ENCODE measurements at regions not wholly inside any gene's neighbourhood (a gene's known extent, or its start where the extent isn't known, plus 50 kb on each side); places are given as distances from the start of the nearest gene placed in this dataset.

- no peak for TF ChIP-seq CTCF (IDR thresholded peaks at IDR 0.05; ENCODE audit: unreplicated experiment)
- Mint-ChIP-seq H3K27me3 (ENCODE audit: low read depth) (no peaks in the 10 kb centered on the region), H3K4me1 (peaks cover 48% of the 10 kb centered on the region), H3K36me3 (no peaks in the 10 kb centered on the region), H3K27ac (peak overlapping the region; percentile 73), H3K4me3 (peak overlapping the region; percentile 32), H3K9me3 (no peaks in the 10 kb centered on the region)
- peak; percentile 27 to 58 for DNase-seq (ENCODE audit: low spot score in 2 of 2, unreplicated experiment in 2 of 2)
These were observed 152.6 kb upstream of the MSX2 start for GRCh38 chr5:174571662-174572397.

- H3K4me1 Mint-ChIP-seq, result peaks cover 48% of the 10 kb centered on the region
- TF ChIP-seq CTCF (IDR thresholded peaks at IDR 0.05; ENCODE audit: unreplicated experiment), result no peak
- no peak for DNase-seq (ENCODE audit: low spot score in 2 of 2, unreplicated experiment in 2 of 2)
- H3K4me3 Mint-ChIP-seq, result no peak overlapping the region
- no peaks in the 10 kb centered on the region for H3K27me3 Mint-ChIP-seq (ENCODE audit: low read depth)
- no peaks in the 10 kb centered on the region for H3K36me3 Mint-ChIP-seq
- no peaks in the 10 kb centered on the region for H3K9me3 Mint-ChIP-seq
- H3K27ac Mint-ChIP-seq, result peak overlapping the region; percentile 73
These were observed 151.8 kb upstream of the MSX2 start for GRCh38 chr5:174572591-174572990.

GRCh38 chr5:174573221-174573994 is 151.0 kb upstream of the MSX2 start:
- H3K9me3 Mint-ChIP-seq, result no peaks in the 10 kb centered on the region
- no peaks in the 10 kb centered on the region for H3K36me3 Mint-ChIP-seq
- H3K27me3 Mint-ChIP-seq (ENCODE audit: low read depth), result no peaks in the 10 kb centered on the region
- peaks cover 48% of the 10 kb centered on the region for H3K4me1 Mint-ChIP-seq
- peak overlapping the region; percentile 2 for H3K4me3 Mint-ChIP-seq
- peak overlapping the region; percentile 73 for H3K27ac Mint-ChIP-seq
- no peak for DNase-seq (ENCODE audit: low spot score in 2 of 2, unreplicated experiment in 2 of 2)
- TF ChIP-seq CTCF (IDR thresholded peaks at IDR 0.05; ENCODE audit: unreplicated experiment), result no peak

GRCh38 chr5:174575043-174575442 is 149.3 kb upstream of the MSX2 start:
- Mint-ChIP-seq H3K9me3 (no peaks in the 10 kb centered on the region), H3K36me3 (no peaks in the 10 kb centered on the region), H3K4me3 (no peak overlapping the region), H3K27me3 (ENCODE audit: low read depth) (no peaks in the 10 kb centered on the region), H3K27ac (peak overlapping the region; percentile 68), H3K4me1 (peaks cover 51% of the 10 kb centered on the region)
- TF ChIP-seq CTCF (IDR thresholded peaks at IDR 0.05; ENCODE audit: unreplicated experiment), result no peak
- DNase-seq (ENCODE audit: low spot score in 2 of 2, unreplicated experiment in 2 of 2), result no peak

GRCh38 chr5:174576042-174576441 is 148.3 kb upstream of the MSX2 start:
- no peak for TF ChIP-seq CTCF (IDR thresholded peaks at IDR 0.05; ENCODE audit: unreplicated experiment)
- Mint-ChIP-seq H3K36me3 (no peaks in the 10 kb centered on the region), H3K4me3 (no peak overlapping the region), H3K27me3 (ENCODE audit: low read depth) (no peaks in the 10 kb centered on the region), H3K9me3 (no peaks in the 10 kb centered on the region), H3K27ac (no peak overlapping the region), H3K4me1 (peaks cover 50% of the 10 kb centered on the region)
- DNase-seq (ENCODE audit: low spot score in 2 of 2, unreplicated experiment in 2 of 2), result no peak
